ENCODE measurements at regions not wholly inside any gene's neighbourhood (a gene's known extent, or its start where the extent isn't known, plus 50 kb on each side); places are given as distances from the start of the nearest gene placed in this dataset.

DNA sequence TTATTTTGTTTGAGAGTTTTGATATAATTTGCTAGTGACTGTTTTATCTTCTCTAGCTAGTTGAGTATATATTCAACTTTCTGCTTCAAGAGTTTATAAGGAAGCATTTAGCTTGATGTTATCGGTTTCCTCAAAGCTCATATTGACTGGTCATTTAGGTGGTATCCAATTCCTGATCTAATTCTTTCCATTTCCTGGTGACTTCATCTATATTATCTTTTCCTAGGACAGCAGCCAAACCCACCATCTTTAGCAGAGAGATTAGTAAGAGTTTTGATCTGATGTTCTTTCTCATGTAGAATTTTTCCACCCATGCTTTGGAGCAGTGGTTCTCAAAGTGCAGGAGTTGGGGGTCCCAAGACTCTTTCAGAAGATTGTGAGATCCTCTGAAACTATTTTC, 148.6 kb upstream of the STT3B start:
- no peaks in the 10 kb centered on the region for H3K4me1 ChIP-seq (ENCODE audit: low read depth, poor library complexity, severe bottlenecking)
- H3K4me3 ChIP-seq (IDR thresholded peaks at IDR 0.05; ENCODE audit: insufficient read depth, low read depth, low read length) = no peak overlapping the region

DNA sequence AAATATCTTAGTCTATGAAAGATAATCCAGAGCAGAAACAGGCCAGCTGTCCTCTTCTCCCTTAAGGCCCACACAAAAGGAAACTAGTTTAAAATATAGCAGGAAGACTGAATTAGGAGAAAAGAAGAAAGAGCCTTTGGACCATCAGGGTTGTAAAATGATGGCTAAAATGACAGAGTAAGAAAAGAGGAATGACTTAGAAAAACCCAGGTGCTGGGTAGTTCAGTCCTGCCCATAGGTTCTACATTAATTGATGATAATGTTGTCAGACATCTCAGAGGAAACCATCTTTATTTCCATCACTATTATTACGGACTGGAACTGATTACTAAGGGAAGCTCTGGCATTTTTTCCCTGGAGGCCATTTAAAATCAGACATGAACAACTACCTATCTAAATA, 142.8 kb upstream of the STT3B start:
- H3K4me2 ChIP-seq = no peak overlapping the region
- no peaks in the 10 kb centered on the region for H3K27me3 ChIP-seq (ENCODE audit: insufficient read depth, low read depth)
- H3K4me1 ChIP-seq (ENCODE audit: low read depth, poor library complexity, severe bottlenecking) = no peaks in the 10 kb centered on the region
- H3K9ac ChIP-seq = no peak overlapping the region
- no peak overlapping the region for H3K4me3 ChIP-seq (IDR thresholded peaks at IDR 0.05; ENCODE audit: insufficient read depth, low read depth, low read length)
- no peak overlapping the region for H3K27ac ChIP-seq
- no peaks in the 10 kb centered on the region for H3K79me2 ChIP-seq (ENCODE audit: insufficient read depth, low read depth)
- H3K36me3 ChIP-seq (ENCODE audit: insufficient read depth) = no peaks in the 10 kb centered on the region
- no peak overlapping the region for H2AFZ ChIP-seq (ENCODE audit: low read depth)
- no peaks in the 10 kb centered on the region for H4K20me1 ChIP-seq (ENCODE audit: insufficient read depth)
- TF ChIP-seq, protein P1, sequence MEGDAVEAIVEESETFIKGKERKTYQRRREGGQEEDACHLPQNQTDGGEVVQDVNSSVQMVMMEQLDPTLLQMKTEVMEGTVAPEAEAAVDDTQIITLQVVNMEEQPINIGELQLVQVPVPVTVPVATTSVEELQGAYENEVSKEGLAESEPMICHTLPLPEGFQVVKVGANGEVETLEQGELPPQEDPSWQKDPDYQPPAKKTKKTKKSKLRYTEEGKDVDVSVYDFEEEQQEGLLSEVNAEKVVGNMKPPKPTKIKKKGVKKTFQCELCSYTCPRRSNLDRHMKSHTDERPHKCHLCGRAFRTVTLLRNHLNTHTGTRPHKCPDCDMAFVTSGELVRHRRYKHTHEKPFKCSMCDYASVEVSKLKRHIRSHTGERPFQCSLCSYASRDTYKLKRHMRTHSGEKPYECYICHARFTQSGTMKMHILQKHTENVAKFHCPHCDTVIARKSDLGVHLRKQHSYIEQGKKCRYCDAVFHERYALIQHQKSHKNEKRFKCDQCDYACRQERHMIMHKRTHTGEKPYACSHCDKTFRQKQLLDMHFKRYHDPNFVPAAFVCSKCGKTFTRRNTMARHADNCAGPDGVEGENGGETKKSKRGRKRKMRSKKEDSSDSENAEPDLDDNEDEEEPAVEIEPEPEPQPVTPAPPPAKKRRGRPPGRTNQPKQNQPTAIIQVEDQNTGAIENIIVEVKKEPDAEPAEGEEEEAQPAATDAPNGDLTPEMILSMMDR (conservative IDR thresholded peaks at IDR 0.05; ENCODE audit: low read depth, low read length) = no peak

More for the DNA sequence above, 148.6 kb upstream of the STT3B start:
- no peaks in the 10 kb centered on the region for H3K79me2 ChIP-seq (ENCODE audit: insufficient read depth, low read depth)
- H3K27me3 ChIP-seq (ENCODE audit: insufficient read depth, low read depth) = no peaks in the 10 kb centered on the region
- H3K36me3 ChIP-seq (ENCODE audit: insufficient read depth) = no peaks in the 10 kb centered on the region
- TF ChIP-seq, protein P1 (conservative IDR thresholded peaks at IDR 0.05; ENCODE audit: low read depth, low read length) = no peak
- H2AFZ ChIP-seq (ENCODE audit: low read depth) = no peak overlapping the region
- no peak overlapping the region for H3K27ac ChIP-seq
- no peak overlapping the region for H3K9ac ChIP-seq
- no peak overlapping the region for H3K4me2 ChIP-seq
- no peaks in the 10 kb centered on the region for H4K20me1 ChIP-seq (ENCODE audit: insufficient read depth)

DNA sequence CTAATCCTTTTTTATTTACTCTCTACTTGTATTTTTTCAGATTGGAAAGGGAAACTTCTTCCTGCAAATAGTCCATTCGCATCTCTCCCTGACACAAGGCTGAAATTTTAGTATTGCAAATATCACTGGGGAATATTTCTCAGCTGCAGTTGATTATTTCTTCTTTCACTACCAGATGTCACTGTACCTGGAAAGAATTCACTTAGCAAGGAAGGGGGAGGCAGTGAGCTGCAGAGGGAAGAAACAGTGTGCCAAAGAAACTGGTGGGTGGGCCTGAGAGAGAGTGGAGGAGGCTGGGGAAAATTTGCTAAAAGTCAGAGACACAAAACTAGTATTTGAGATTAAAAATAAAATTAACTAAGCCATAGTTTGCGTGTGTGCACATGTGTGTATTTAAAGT, 142.3 kb upstream of the STT3B start:
- H3K4me1 ChIP-seq (ENCODE audit: low read depth, poor library complexity, severe bottlenecking) = no peaks in the 10 kb centered on the region
- no peaks in the 10 kb centered on the region for H4K20me1 ChIP-seq (ENCODE audit: insufficient read depth)
- no peak overlapping the region for H3K4me3 ChIP-seq (IDR thresholded peaks at IDR 0.05; ENCODE audit: insufficient read depth, low read depth, low read length)
- no peak overlapping the region for H3K27ac ChIP-seq
- H3K9ac ChIP-seq = no peak overlapping the region
- no peaks in the 10 kb centered on the region for H3K36me3 ChIP-seq (ENCODE audit: insufficient read depth)
- TF ChIP-seq, protein P1 (conservative IDR thresholded peaks at IDR 0.05; ENCODE audit: low read depth, low read length) = no peak
- no peak overlapping the region for H3K4me2 ChIP-seq
- no peaks in the 10 kb centered on the region for H3K27me3 ChIP-seq (ENCODE audit: insufficient read depth, low read depth)
- H3K79me2 ChIP-seq (ENCODE audit: insufficient read depth, low read depth) = no peaks in the 10 kb centered on the region
- H2AFZ ChIP-seq (ENCODE audit: low read depth) = no peak overlapping the region

DNA sequence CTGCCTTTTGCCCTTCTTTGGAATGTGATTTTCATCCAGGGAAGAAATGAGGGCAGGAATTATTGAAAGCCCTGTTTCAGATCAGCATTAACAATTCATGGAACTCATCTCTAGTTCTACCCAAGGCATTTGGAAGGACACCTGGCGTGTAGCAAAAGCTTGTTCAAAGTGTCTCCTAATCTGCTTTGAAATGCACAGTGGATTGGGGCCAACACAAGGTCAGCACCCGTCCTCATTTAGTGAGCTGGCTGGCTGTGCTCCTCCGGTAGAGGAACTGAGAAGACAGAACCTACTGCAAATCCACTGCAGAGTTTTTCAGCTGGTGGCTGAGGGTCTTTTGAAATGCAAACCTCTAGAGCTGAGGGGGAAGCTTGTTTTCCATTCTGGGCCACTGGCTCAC, 141.6 kb upstream of the STT3B start:
- Histone ChIP-seq H3K4me2 (no peak overlapping the region), H4K20me1 (ENCODE audit: insufficient read depth) (no peaks in the 10 kb centered on the region), H3K27me3 (ENCODE audit: insufficient read depth, low read depth) (no peaks in the 10 kb centered on the region), H3K36me3 (ENCODE audit: insufficient read depth) (no peaks in the 10 kb centered on the region), H3K79me2 (ENCODE audit: insufficient read depth, low read depth) (no peaks in the 10 kb centered on the region), H3K9ac (no peak overlapping the region), H3K4me1 (ENCODE audit: low read depth, poor library complexity, severe bottlenecking) (no peaks in the 10 kb centered on the region), H3K4me3 (IDR thresholded peaks at IDR 0.05; ENCODE audit: insufficient read depth, low read depth, low read length) (no peak overlapping the region), H2AFZ (ENCODE audit: low read depth) (no peak overlapping the region), H3K27ac (no peak overlapping the region)
- TF ChIP-seq, protein P1 (conservative IDR thresholded peaks at IDR 0.05; ENCODE audit: low read depth, low read length) = no peak
